A673 (cell line): ENCODE measurements at regions not wholly inside any gene's neighbourhood (a gene's known extent, or its start where the extent isn't known, plus 50 kb on each side); places are given as distances from the start of the nearest gene placed in this dataset.

ENCODE experiments used
- EZH2 ChIP-seq: fragments of 200-600 bp; sonication (generic); IDR thresholded peaks from 2 replicates; pipeline ENCODE4 v1.6.1; 2017; ENCODE audit warnings: borderline replicate concordance, low read depth, mild to moderate bottlenecking, mixed read lengths, antibody characterized with exemption, low read length; ENCODE audit not compliant: poor library complexity, severe bottlenecking
- TF ChIP-seq, protein P1 (sequence below): fragments of 300-800, 200-600 bp; sonication (generic); conservative IDR thresholded peaks from 2 replicates; pipeline ENCODE4 v1.5.1; 2017; ENCODE audit warnings: low read depth, mild to moderate bottlenecking, antibody characterized with exemption, low read length, moderate library complexity, mixed read lengths

DNA sequence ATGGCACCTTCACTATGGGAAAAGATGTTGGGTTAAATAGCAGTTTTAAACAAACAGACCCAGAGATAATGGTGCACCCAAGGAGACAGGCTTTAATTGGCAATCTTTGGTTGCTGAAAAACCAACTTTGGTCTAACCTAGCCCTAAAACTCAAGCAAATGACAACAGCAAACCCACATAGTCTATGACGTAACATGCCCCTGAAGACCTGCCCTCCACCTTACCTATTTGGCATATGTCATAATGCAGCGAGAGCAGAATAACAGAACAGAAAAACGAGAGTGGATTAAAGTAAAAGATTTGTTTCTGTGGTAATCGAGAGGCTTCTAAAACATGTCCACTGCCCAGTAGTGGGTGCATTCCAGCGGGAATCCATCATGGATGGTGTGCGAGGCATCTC, 200.7 kb downstream of the DCDC2C start:
- TF ChIP-seq, protein P1, sequence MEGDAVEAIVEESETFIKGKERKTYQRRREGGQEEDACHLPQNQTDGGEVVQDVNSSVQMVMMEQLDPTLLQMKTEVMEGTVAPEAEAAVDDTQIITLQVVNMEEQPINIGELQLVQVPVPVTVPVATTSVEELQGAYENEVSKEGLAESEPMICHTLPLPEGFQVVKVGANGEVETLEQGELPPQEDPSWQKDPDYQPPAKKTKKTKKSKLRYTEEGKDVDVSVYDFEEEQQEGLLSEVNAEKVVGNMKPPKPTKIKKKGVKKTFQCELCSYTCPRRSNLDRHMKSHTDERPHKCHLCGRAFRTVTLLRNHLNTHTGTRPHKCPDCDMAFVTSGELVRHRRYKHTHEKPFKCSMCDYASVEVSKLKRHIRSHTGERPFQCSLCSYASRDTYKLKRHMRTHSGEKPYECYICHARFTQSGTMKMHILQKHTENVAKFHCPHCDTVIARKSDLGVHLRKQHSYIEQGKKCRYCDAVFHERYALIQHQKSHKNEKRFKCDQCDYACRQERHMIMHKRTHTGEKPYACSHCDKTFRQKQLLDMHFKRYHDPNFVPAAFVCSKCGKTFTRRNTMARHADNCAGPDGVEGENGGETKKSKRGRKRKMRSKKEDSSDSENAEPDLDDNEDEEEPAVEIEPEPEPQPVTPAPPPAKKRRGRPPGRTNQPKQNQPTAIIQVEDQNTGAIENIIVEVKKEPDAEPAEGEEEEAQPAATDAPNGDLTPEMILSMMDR = no peak
- TF ChIP-seq EZH2 = no peak
